Astrocyte (in vitro differentiated cells and primary cell): ENCODE measurements at regions not wholly inside any gene's neighbourhood (a gene's known extent, or its start where the extent isn't known, plus 50 kb on each side); places are given as distances from the start of the nearest gene placed in this dataset.

ENCODE experiments used
- CTCF ChIP-seq: IDR thresholded peaks from 2 replicates; pipeline ENCODE4 v1.5.1; 2011; ENCODE audit warnings: low read depth, mild to moderate bottlenecking, inconsistent platforms, low read length, moderate library complexity; ENCODE audit not compliant: insufficient read depth
- EZH2 ChIP-seq: IDR thresholded peaks from 2 replicates; pipeline ENCODE4 v1.6.1; 2012; ENCODE audit warnings: mild to moderate bottlenecking, low read length, inconsistent platforms; ENCODE audit not compliant: insufficient read depth

- TF ChIP-seq CTCF: no peak
- no peak for TF ChIP-seq EZH2
Observed at GRCh38 chr10:118913825-118914224, 115.7 kb upstream of the NANOS1 start.
